IMR-90 (cell line): ENCODE measurements at regions not wholly inside any gene's neighbourhood (a gene's known extent, or its start where the extent isn't known, plus 50 kb on each side); places are given as distances from the start of the nearest gene placed in this dataset.

Source experiments
- ATAC-seq: fragments of 200-7000 bp; cut with Tn5 transposase; 2 replicates; pipeline ENCODE4 v1.9.1; 2020; ENCODE audit warnings: low read depth, mild to moderate bottlenecking, moderate library complexity
- BruUV-seq: library from RNA; stranded (reverse); fragments of 400-500 nt; replicated peaks from 2 replicates; lab custom pipeline; 2021; lab: Mats Ljungman, UMichigan
- CTCF ChIA-PET: fragments of 300-600 bp; formaldehyde crosslinking; extraction: SDS; loops from one replicate; lab custom pipeline; 2021; ENCODE audit warnings: antibody characterized with exemption; lab: Yijun Ruan, JAX
- POLR2A ChIA-PET: fragments of 300-600 bp; sonication (Branson Sonifier 250); formaldehyde crosslinking; loops from one replicate; lab custom pipeline; 2022; ENCODE audit warnings: antibody characterized with exemption; ENCODE audit not compliant: unreplicated experiment; lab: Charles Lee
- DNase-seq: peaks from one replicate; pipeline ENCODE4 v3.0.0; 2013
- H2AFZ ChIP-seq: replicated peaks from 2 replicates; pipeline ENCODE3; 2013; ENCODE audit warnings: low read length, mild to moderate bottlenecking; ENCODE audit not compliant: poor library complexity
- H2AK5ac ChIP-seq: 2 replicates; pipeline ENCODE4 v1.6.1; 2013; ENCODE audit warnings: low read depth, low read length, inconsistent platforms
- H2AK9ac ChIP-seq: replicated peaks from 2 replicates; pipeline ENCODE3; 2013; ENCODE audit warnings: mild to moderate bottlenecking, low read depth, low read length, moderate library complexity; ENCODE audit not compliant: poor library complexity
- H2BK120ac ChIP-seq: 2 replicates; pipeline ENCODE4 v1.6.1; 2013; ENCODE audit warnings: low read depth, low read length, inconsistent platforms
- H2BK15ac ChIP-seq: 3 replicates; pipeline ENCODE4 v1.6.1; 2013; ENCODE audit warnings: low read depth, low read length, inconsistent platforms
- H2BK20ac ChIP-seq: 2 replicates; pipeline ENCODE4 v1.6.1; 2013; ENCODE audit warnings: low read depth, mild to moderate bottlenecking, inconsistent platforms, low read length, moderate library complexity
- H2BK5ac ChIP-seq: 2 replicates; pipeline ENCODE4 v1.6.1; 2013; ENCODE audit warnings: mild to moderate bottlenecking, low read depth, low read length, inconsistent platforms; ENCODE audit not compliant: poor library complexity, severe bottlenecking
- H3K14ac ChIP-seq: replicated peaks from 2 replicates; pipeline ENCODE4 v1.6.1; 2013; ENCODE audit warnings: low read depth, low read length, inconsistent platforms
- H3K18ac ChIP-seq: 2 replicates; pipeline ENCODE4 v1.6.1; 2013; ENCODE audit warnings: low read depth, low read length, control low read depth
- H3K23ac ChIP-seq: 2 replicates; pipeline ENCODE4 v1.6.1; 2013; ENCODE audit warnings: low read depth, low read length, inconsistent platforms
- H3K27ac ChIP-seq: 2 replicates; pipeline ENCODE4 v1.5.1; 2013; ENCODE audit warnings: mild to moderate bottlenecking, control low read depth, low read length; ENCODE audit not compliant: insufficient read depth
- H3K27me3 ChIP-seq: 2 replicates; pipeline ENCODE4 v1.6.1; 2013; ENCODE audit warnings: low read length; ENCODE audit not compliant: control insufficient read depth, insufficient read depth
- H3K36me3 ChIP-seq: 2 replicates; pipeline ENCODE4 v1.6.1; 2013; ENCODE audit warnings: low read length, mixed read lengths; ENCODE audit not compliant: control insufficient read depth, insufficient read depth
- H3K4ac ChIP-seq: 2 replicates; pipeline ENCODE4 v1.6.1; 2013; ENCODE audit warnings: low read depth, low read length, inconsistent platforms
- H3K4me1 ChIP-seq: 2 replicates; pipeline ENCODE4 v1.6.1; 2013; ENCODE audit warnings: low read length, mixed read lengths; ENCODE audit not compliant: control insufficient read depth, insufficient read depth
- H3K4me2 ChIP-seq: 2 replicates; pipeline ENCODE4 v1.6.1; 2013; ENCODE audit warnings: low read depth, mild to moderate bottlenecking, control low read depth, low read length, moderate library complexity
- H3K4me3 ChIP-seq: 2 replicates; pipeline ENCODE4 v1.5.1; 2013; ENCODE audit warnings: low read depth, mild to moderate bottlenecking, control low read depth, low read length, moderate library complexity; ENCODE audit not compliant: insufficient read depth
- H3K56ac ChIP-seq: 2 replicates; pipeline ENCODE4 v1.6.1; 2013; ENCODE audit warnings: low read length, inconsistent platforms; ENCODE audit not compliant: insufficient read depth; ENCODE audit errors: extremely low read depth
- H3K79me1 ChIP-seq, 2 experiments: 2 replicates each; pipeline ENCODE4 v1.6.1; 2013; ENCODE audit warnings: low read length in 2 of 2, inconsistent platforms in 1 of 2, low read depth in 1 of 2
- H3K9ac ChIP-seq: 2 replicates; pipeline ENCODE4 v1.6.1; 2013; ENCODE audit warnings: low read depth, low read length, control low read depth
- H3K9me1 ChIP-seq: 2 replicates; pipeline ENCODE4 v1.6.1; 2013; ENCODE audit warnings: low read length, inconsistent platforms; ENCODE audit not compliant: insufficient read depth
- H3K9me3 ChIP-seq: 2 replicates; pipeline ENCODE4 v1.6.1; 2013; ENCODE audit warnings: low read length; ENCODE audit not compliant: control insufficient read depth, insufficient read depth
- H4K20me1 ChIP-seq: 2 replicates; pipeline ENCODE4 v1.6.1; 2013; ENCODE audit warnings: low read length, inconsistent platforms; ENCODE audit not compliant: insufficient read depth
- H4K5ac ChIP-seq: 2 replicates; pipeline ENCODE4 v1.6.1; 2013; ENCODE audit warnings: mild to moderate bottlenecking, low read depth, low read length, control low read depth
- H4K8ac ChIP-seq, 2 experiments: 2 replicates each; pipeline ENCODE4 v1.6.1; 2013; ENCODE audit warnings: low read depth in 2 of 2, low read length in 2 of 2, control low read depth in 1 of 2, inconsistent platforms in 1 of 2
- H4K91ac ChIP-seq: 2 replicates; pipeline ENCODE4 v1.6.1; 2013; ENCODE audit warnings: low read depth, low read length, inconsistent platforms; ENCODE audit not compliant: insufficient read depth
- BHLHE40 ChIP-seq: fragments of 150-350 bp; IDR thresholded peaks from 2 replicates; pipeline ENCODE4 v1.6.1; 2016; ENCODE audit warnings: mild to moderate bottlenecking, low read depth, low read length
- CEBPB ChIP-seq: IDR thresholded peaks from 2 replicates; pipeline ENCODE4 v1.6.1; 2012; ENCODE audit warnings: low read depth, low read length, improper control_type of control experiment
- CHD1 ChIP-seq: IDR thresholded peaks from 2 replicates; pipeline ENCODE4 v1.6.1; 2012; ENCODE audit warnings: low read depth, low read length, improper control_type of control experiment
- CTCF ChIP-seq: conservative IDR thresholded peaks from 2 replicates; pipeline ENCODE4 v1.5.1; 2012; ENCODE audit warnings: mild to moderate bottlenecking, low read depth, low read length, improper control_type of control experiment
- ELK1 ChIP-seq: fragments of 150-350 bp; IDR thresholded peaks from 2 replicates; pipeline ENCODE4 v1.6.1; 2016; ENCODE audit warnings: low read depth, mild to moderate bottlenecking, low read length, moderate library complexity, borderline replicate concordance
- FOS ChIP-seq: fragments of 150-350 bp; IDR thresholded peaks from 2 replicates; pipeline ENCODE4 v1.6.1; 2016; ENCODE audit warnings: low read depth, low read length
- MAFK ChIP-seq: IDR thresholded peaks from 2 replicates; pipeline ENCODE4 v1.6.1; 2012; ENCODE audit warnings: low read depth, low read length, improper control_type of control experiment
- MAZ ChIP-seq: IDR thresholded peaks from 2 replicates; pipeline ENCODE4 v1.6.1; 2012; ENCODE audit warnings: low read depth, mild to moderate bottlenecking, low read length, improper control_type of control experiment, moderate library complexity, borderline replicate concordance
- MXI1 ChIP-seq: IDR thresholded peaks from 2 replicates; pipeline ENCODE4 v1.6.1; 2012; ENCODE audit warnings: low read depth, mild to moderate bottlenecking, low read length, moderate library complexity, borderline replicate concordance
- NFE2L2 ChIP-seq: fragments of 150-350 bp; IDR thresholded peaks from 2 replicates; pipeline ENCODE4 v1.6.1; 2016; ENCODE audit warnings: low read depth, mild to moderate bottlenecking, low read length
- POLR2A ChIP-seq: IDR thresholded peaks from 2 replicates; pipeline ENCODE4 v1.6.1; 2012; ENCODE audit warnings: mild to moderate bottlenecking, low read depth, low read length
- RAD21 ChIP-seq: IDR thresholded peaks from 2 replicates; pipeline ENCODE4 v1.6.1; 2012; ENCODE audit warnings: low read length, improper control_type of control experiment
- RCOR1 ChIP-seq: IDR thresholded peaks from 2 replicates; pipeline ENCODE4 v1.6.1; 2012; ENCODE audit warnings: mild to moderate bottlenecking, low read length, improper control_type of control experiment; ENCODE audit not compliant: insufficient replicate concordance
- RFX5 ChIP-seq: IDR thresholded peaks from 2 replicates; pipeline ENCODE4 v1.8.0; 2012; ENCODE audit warnings: low read depth, mild to moderate bottlenecking, low read length, moderate library complexity
- SMC3 ChIP-seq: fragments of 150-350 bp; IDR thresholded peaks from 2 replicates; pipeline ENCODE4 v1.6.1; 2016; ENCODE audit warnings: low read depth, mild to moderate bottlenecking, antibody characterized with exemption, low read length, moderate library complexity
- USF2 ChIP-seq: fragments of 150-350 bp; IDR thresholded peaks from 2 replicates; pipeline ENCODE4 v1.6.1; 2017; ENCODE audit warnings: mild to moderate bottlenecking, antibody characterized with exemption, low read length, low read depth
- WGBS, 2 experiments: methylation state at CpG; one replicate each; pipeline versions ENCODE4 v1.1.5 to v1.1.7; 2013; ENCODE audit warnings: missing lambda C conversion rate in 2 of 2; ENCODE audit not compliant: insufficient read length in 1 of 2; ENCODE audit errors: extremely low coverage in 2 of 2; 5-methylcytosine and 5-hydroxymethylcytosine counted together
- dilution Hi-C: fragments of 300-500 bp; cut with HindIII; formaldehyde crosslinking; loops from one replicate; pipeline ENCODE4 v1.14.3; 2018; ENCODE audit warnings: low sequenced_read_pairs; ENCODE audit not compliant: unreplicated experiment
- in situ Hi-C: fragments of 300-500 bp; cut with MboI; formaldehyde crosslinking; loops from 3 replicates; pipeline ENCODE4 v1.14.3; 2019; ENCODE audit warnings: low sequenced_read_pairs, inconsistent platforms, mixed read lengths
- intact Hi-C: fragments of 100-400 bp; cut with micrococcal nuclease; formaldehyde crosslinking; loops from 2 replicates; pipeline ENCODE4 v1.10.0; 2022

- no peak overlapping the region for H4K8ac ChIP-seq
- H3K23ac ChIP-seq: no peak overlapping the region
- CTCF ChIA-PET: interaction anchor here (0.6 kb wide), 1 partner anchor 301 kb away, joined by 3 read pairs; no protein-coding TSS in a partner anchor
- no CpG with 5 or more reads among the region's 1 CpG for WGBS, 2 experiments
- H2BK15ac ChIP-seq: no peak overlapping the region
- in situ Hi-C loops: no loop called here
- no peak overlapping the region for H3K27ac ChIP-seq
- H3K4me3 ChIP-seq: no peak overlapping the region
- intact Hi-C loops: no loop called here
- H3K14ac ChIP-seq: no peak overlapping the region
- no peak overlapping the region for H3K4me2 ChIP-seq
- TF ChIP-seq MAFK (no peak), SMC3 (no peak), MAZ (no peak), POLR2A (no peak), CEBPB (no peak), NFE2L2 (no peak), FOS (no peak), BHLHE40 (no peak), CTCF (no peak), CHD1 (no peak), USF2 (no peak), MXI1 (no peak), RFX5 (no peak), RAD21 (no peak), ELK1 (no peak), RCOR1 (no peak)
- H3K4me1 ChIP-seq: no peaks in the 10 kb centered on the region
- no peak for DNase-seq
- H2BK20ac ChIP-seq: no peak overlapping the region
- no peaks in the 10 kb centered on the region for H4K20me1 ChIP-seq
- POLR2A ChIA-PET: no interaction called here
- no peak overlapping the region for H4K5ac ChIP-seq
- H3K56ac ChIP-seq: no peak overlapping the region
- no peaks in the 10 kb centered on the region for H3K79me1 ChIP-seq
- H2AK5ac ChIP-seq: no peak overlapping the region
- no peak overlapping the region for H3K9ac ChIP-seq
- H3K9me3 ChIP-seq: no peaks in the 10 kb centered on the region
- no peaks in the 10 kb centered on the region for H3K27me3 ChIP-seq
- dilution Hi-C loops: no loop called here
- no peak for ATAC-seq
- no peaks in the 10 kb centered on the region for H3K36me3 ChIP-seq
- no peak overlapping the region for H3K18ac ChIP-seq
- H3K4ac ChIP-seq: no peak overlapping the region
- no peak overlapping the region for H2BK5ac ChIP-seq
- no TSS peak for BruUV-seq
- no peak overlapping the region for H4K91ac ChIP-seq
- H2BK120ac ChIP-seq: no peak overlapping the region
- H2AFZ ChIP-seq: no peak overlapping the region
- H2AK9ac ChIP-seq: no peak overlapping the region
- no peaks in the 10 kb centered on the region for H3K9me1 ChIP-seq
These were observed 156.0 kb upstream of the ZC3H15 start for GRCh38 chr2:186330050-186330449.
